ENCODE measurements at regions not wholly inside any gene's neighbourhood (a gene's known extent, or its start where the extent isn't known, plus 50 kb on each side); places are given as distances from the start of the nearest gene placed in this dataset.

GRCh38 chr9:89778100-89779090 is 173.6 kb downstream of the GADD45G start:
- Mint-ChIP-seq H3K27me3 (no peaks in the 10 kb centered on the region), H3K36me3 (ENCODE audit: low read depth) (no peaks in the 10 kb centered on the region), H3K4me1 (ENCODE audit: low read depth) (no peaks in the 10 kb centered on the region), H3K27ac (no peak overlapping the region), H3K9me3 (no peaks in the 10 kb centered on the region), H3K4me3 (no peak overlapping the region)
- H3K36me3 ChIP-seq (ENCODE audit: insufficient read depth, low read length), result no peaks in the 10 kb centered on the region
- no peak for ATAC-seq (ENCODE audit: poor library complexity)
- no peak for TF ChIP-seq CTCF (IDR thresholded peaks at IDR 0.05)
- no peak overlapping the region for H3K27ac ChIP-seq (ENCODE audit: low read depth in 1 of 2, low read length in 2 of 2)
- DNase-seq, result no peak
- H3K9me3 ChIP-seq (ENCODE audit: control insufficient read depth in 1 of 2, insufficient read depth in 1 of 2, low read length in 2 of 2), result no peaks in the 10 kb centered on the region
- no peaks in the 10 kb centered on the region for H3K27me3 ChIP-seq (ENCODE audit: control insufficient read depth in 1 of 2, insufficient read depth in 2 of 2, low read length in 2 of 2)
- intact Hi-C loops (cut with DNase I, micrococcal nuclease), result no loop called here
- CTCF ChIA-PET, result no interaction called here
- POLR2A ChIA-PET, result interaction anchor here (0.7 kb wide), 1 partner anchor 1455 kb away, joined by 3 read pairs; no protein-coding TSS in a partner anchor
- no peak overlapping the region for H3K4me3 ChIP-seq (ENCODE audit: low read length)
- no peaks in the 10 kb centered on the region for H3K4me1 ChIP-seq (ENCODE audit: insufficient read depth, low read length)

- Histone ChIP-seq H3K36me3 (ENCODE audit: insufficient read depth, low read length) (no peaks in the 10 kb centered on the region), H3K4me1 (ENCODE audit: insufficient read depth, low read length) (no peaks in the 10 kb centered on the region), H3K4me3 (ENCODE audit: low read length) (no peak overlapping the region), H3K9me3 (ENCODE audit: control insufficient read depth in 1 of 2, insufficient read depth in 1 of 2, low read length in 2 of 2) (no peaks in the 10 kb centered on the region), H3K27me3 (ENCODE audit: control insufficient read depth in 1 of 2, insufficient read depth in 2 of 2, low read length in 2 of 2) (peaks cover 0 to 5% of the 10 kb centered on the region in 2 experiments), H3K27ac (ENCODE audit: low read depth in 1 of 2, low read length in 2 of 2) (no peak overlapping the region)
- DNase-seq (no peak), ATAC-seq (ENCODE audit: poor library complexity) (no peak)
- no peaks in the 10 kb centered on the region for H3K9me3 Mint-ChIP-seq
- ChIA-PET POLR2A (no interaction called here), CTCF (no interaction called here)
- H3K4me3 Mint-ChIP-seq, result no peak overlapping the region
- no peaks in the 10 kb centered on the region for H3K27me3 Mint-ChIP-seq
- H3K4me1 Mint-ChIP-seq (ENCODE audit: low read depth), result no peaks in the 10 kb centered on the region
- no peaks in the 10 kb centered on the region for H3K36me3 Mint-ChIP-seq (ENCODE audit: low read depth)
- intact Hi-C loops (cut with DNase I, micrococcal nuclease), result no loop called here
- H3K27ac Mint-ChIP-seq, result no peak overlapping the region
- TF ChIP-seq CTCF (IDR thresholded peaks at IDR 0.05), result no peak
Observed at GRCh38 chr9:89779405-89780203, 174.8 kb downstream of the GADD45G start.

GRCh38 chr9:89780959-89781358 is 176.1 kb downstream of the GADD45G start:
- no peak for TF ChIP-seq CTCF (IDR thresholded peaks at IDR 0.05)
- CTCF ChIA-PET, result no interaction called here

More at GRCh38 chr9:89780959-89781358, 176.1 kb downstream of the GADD45G start:
- H3K27ac Mint-ChIP-seq, result no peak overlapping the region
- no peaks in the 10 kb centered on the region for H3K9me3 ChIP-seq (ENCODE audit: control insufficient read depth in 1 of 2, insufficient read depth in 1 of 2, low read length in 2 of 2)
- H3K4me1 Mint-ChIP-seq (ENCODE audit: low read depth), result no peaks in the 10 kb centered on the region
- no peak overlapping the region for H3K27ac ChIP-seq (ENCODE audit: low read depth in 1 of 2, low read length in 2 of 2)
- POLR2A ChIA-PET, result no interaction called here
- H3K9me3 Mint-ChIP-seq, result no peaks in the 10 kb centered on the region
- H3K27me3 Mint-ChIP-seq, result no peaks in the 10 kb centered on the region
- ATAC-seq (ENCODE audit: poor library complexity), result no peak
- H3K36me3 ChIP-seq (ENCODE audit: insufficient read depth, low read length), result no peaks in the 10 kb centered on the region
- H3K36me3 Mint-ChIP-seq (ENCODE audit: low read depth), result no peaks in the 10 kb centered on the region
- no peaks in the 10 kb centered on the region for H3K4me1 ChIP-seq (ENCODE audit: insufficient read depth, low read length)
- intact Hi-C loops (cut with DNase I, micrococcal nuclease), result no loop called here
- no peak for DNase-seq
- H3K4me3 ChIP-seq (ENCODE audit: low read length), result no peak overlapping the region
- H3K27me3 ChIP-seq (ENCODE audit: control insufficient read depth in 1 of 2, insufficient read depth in 2 of 2, low read length in 2 of 2), result peaks cover 0 to 5% of the 10 kb centered on the region in 2 experiments
- no peak overlapping the region for H3K4me3 Mint-ChIP-seq

All from CD4-positive, alpha-beta T cell (primary cell).